HCT116 (cell line): ENCODE measurements at regions not wholly inside any gene's neighbourhood (a gene's known extent, or its start where the extent isn't known, plus 50 kb on each side); places are given as distances from the start of the nearest gene placed in this dataset.

ENCODE experiments used
- ATAC-seq: fragments of 200-7000 bp; cut with Tn5 transposase; 2 replicates; pipeline ENCODE4 v1.9.1; 2020; ENCODE audit warnings: mild to moderate bottlenecking, moderate library complexity
- BruUV-seq: library from RNA; stranded (reverse); fragments of 400-500 nt; replicated peaks from 2 replicates; lab custom pipeline; 2021; lab: Mats Ljungman, UMichigan
- CTCF ChIA-PET: fragments of 300-600 bp; sonication (Branson Sonifier 250); formaldehyde crosslinking; loops from one replicate; lab custom pipeline; 2021; ENCODE audit warnings: antibody characterized with exemption; lab: Charles Lee
- POLR2A ChIA-PET: fragments of 300-600, 350-600 bp; sonication (Branson Sonifier 250); formaldehyde crosslinking; loops from one replicate; lab custom pipeline; 2021; ENCODE audit warnings: antibody characterized with exemption; lab: Charles Lee
- RAD21 ChIA-PET, 2 experiments: fragments of 300-600 bp; sonication (Branson Sonifier 250); formaldehyde crosslinking; loops; one replicate each; lab custom pipeline; 2023; ENCODE audit warnings: low total read pairs in 2 of 2; ENCODE audit not compliant: uncharacterized antibody in 2 of 2, unreplicated experiment in 2 of 2, low non-redundant PET in 1 of 2; lab: Charles Lee
- DNase-seq: peaks from one replicate; pipeline ENCODE4 v3.0.0-alpha.2; 2010; ENCODE audit warnings: low read depth, low spot score
- H2AFZ ChIP-seq: fragments of 200-600 bp; shearing (Covaris generic), sonication (generic); 2 replicates; pipeline ENCODE4 v1.6.1; 2017; ENCODE audit warnings: low read depth, mixed run types, mixed read lengths, antibody characterized with exemption, low read length; ENCODE audit not compliant: poor library complexity, severe bottlenecking
- H3K27ac ChIP-seq: 2 replicates; pipeline ENCODE4 v1.5.1; 2012; ENCODE audit warnings: low read depth, low read length
- H3K27me3 ChIP-seq: fragments of 200-600 bp; sonication (generic); 2 replicates; pipeline ENCODE4 v1.6.1; 2016; ENCODE audit warnings: mixed run types, low read length, mixed read lengths; ENCODE audit not compliant: insufficient read depth
- H3K36me3 ChIP-seq, 2 experiments: fragments of 200-500 bp in 1 of 2; fragments of 200-600 bp in 1 of 2; sonication (Bioruptor generic) in 1 of 2; sonication (generic) in 1 of 2; 2 replicates each; pipeline versions ENCODE4 v1.5.1 to v1.6.1; 2014 to 2016; ENCODE audit warnings: low read length in 2 of 2, inconsistent platforms in 1 of 2, mixed read lengths in 1 of 2, mixed run types in 1 of 2; ENCODE audit not compliant: insufficient read depth in 2 of 2, control insufficient read depth in 1 of 2
- H3K4me1 ChIP-seq, 2 experiments: fragments of 200-600 bp in 1 of 2; sonication (generic) in 1 of 2; 2 replicates each; pipeline versions ENCODE4 v1.5.1 to v1.6.1; 2012 to 2017; ENCODE audit warnings: low read length in 2 of 2, inconsistent platforms in 1 of 2, mild to moderate bottlenecking in 1 of 2, mixed read lengths in 1 of 2, mixed run types in 1 of 2, moderate library complexity in 1 of 2; ENCODE audit not compliant: insufficient read depth in 2 of 2, control insufficient read depth in 1 of 2
- H3K4me2 ChIP-seq: fragments of 200-600 bp; sonication (generic); 2 replicates; pipeline ENCODE4 v1.6.1; 2017; ENCODE audit warnings: mixed run types, low read length, mixed read lengths
- H3K4me3 ChIP-seq, 2 experiments: fragments of 200-600 bp in 1 of 2; sonication (generic) in 1 of 2; replicated peaks in 1 of 2; 2 replicates each; pipeline ENCODE4 v1.5.1; 2011 to 2016; ENCODE audit warnings: low read length in 2 of 2, control low read depth in 1 of 2, low read depth in 1 of 2, mild to moderate bottlenecking in 1 of 2, mixed read lengths in 1 of 2, mixed run types in 1 of 2
- H3K79me2 ChIP-seq: fragments of 200-600 bp; sonication (generic); 2 replicates; pipeline ENCODE4 v1.6.1; 2017; ENCODE audit warnings: mild to moderate bottlenecking, mixed run types, low read length, moderate library complexity, mixed read lengths; ENCODE audit not compliant: insufficient read depth
- H3K9ac ChIP-seq: fragments of 200-600 bp; sonication (generic); 2 replicates; pipeline ENCODE4 v1.6.1; 2016; ENCODE audit warnings: low read length, mixed read lengths
- H3K9me2 ChIP-seq: fragments of 200-600 bp; sonication (generic), shearing (Covaris generic); 2 replicates; pipeline ENCODE4 v1.6.1; 2017; ENCODE audit warnings: mixed run types, mild to moderate bottlenecking, moderate library complexity; ENCODE audit not compliant: insufficient read depth
- H3K9me3 ChIP-seq, 2 experiments: fragments of 200-500 bp in 1 of 2; fragments of 200-600 bp in 1 of 2; sonication (Bioruptor generic) in 1 of 2; sonication (generic) in 1 of 2; 2 replicates each; pipeline ENCODE4 v1.6.1; 2014 to 2017; ENCODE audit warnings: low read length in 2 of 2, mixed read lengths in 2 of 2, inconsistent platforms in 1 of 2, low read depth in 1 of 2, mild to moderate bottlenecking in 1 of 2, mixed run types in 1 of 2, moderate library complexity in 1 of 2; ENCODE audit not compliant: control insufficient read depth in 1 of 2, insufficient read depth in 1 of 2
- H4K20me1 ChIP-seq: fragments of 200-600 bp; sonication (generic), shearing (Covaris generic); 2 replicates; pipeline ENCODE4 v1.6.1; 2017; ENCODE audit warnings: mixed run types, mild to moderate bottlenecking, moderate library complexity; ENCODE audit not compliant: insufficient read depth
- ATF3 ChIP-seq: IDR thresholded peaks from 2 replicates; pipeline ENCODE4 v1.6.1; 2012
- EGR1 ChIP-seq: IDR thresholded peaks from 2 replicates; pipeline ENCODE4 v1.6.1; 2012; ENCODE audit warnings: low read depth
- ELF1 ChIP-seq: IDR thresholded peaks from 2 replicates; pipeline ENCODE4 v1.6.1; 2012; ENCODE audit warnings: low read depth, borderline replicate concordance
- EZH2phosphoT487 ChIP-seq: fragments of 200-600 bp; IDR thresholded peaks from 2 replicates; pipeline ENCODE4 v1.6.1; 2018; ENCODE audit warnings: antibody characterized with exemption, borderline replicate concordance
- POLR2A ChIP-seq: IDR thresholded peaks from 2 replicates; pipeline ENCODE4 v1.7.0; 2011; ENCODE audit warnings: borderline replicate concordance; ENCODE audit not compliant: insufficient read depth, insufficient read length; ENCODE audit errors: extremely low read depth
- TCF7L2 ChIP-seq: IDR thresholded peaks from 2 replicates; pipeline ENCODE4 v1.7.0; 2011; ENCODE audit warnings: borderline replicate concordance, inconsistent platforms; ENCODE audit not compliant: insufficient read depth, insufficient read length; ENCODE audit errors: extremely low read depth
- ZFX ChIP-seq: fragments of 450-650 bp; IDR thresholded peaks from 2 replicates; pipeline ENCODE4 v1.6.1; 2017
- intact Hi-C: fragments of 100-400 bp; cut with micrococcal nuclease; formaldehyde crosslinking; loops from 2 replicates; pipeline ENCODE4 v1.10.0; 2022

- intact Hi-C loops, result no loop called here
- BruUV-seq, result no TSS peak
- no peak overlapping the region for H3K4me3 ChIP-seq
- no peaks in the 10 kb centered on the region for H3K36me3 ChIP-seq
- peaks cover 0 to 2% of the 10 kb centered on the region in 2 experiments; a peak in 1 of 4 replicates for H3K4me1 ChIP-seq
- ChIA-PET RAD21 (no interaction called here), POLR2A (no interaction called here), CTCF (no interaction called here)
- no peaks in the 10 kb centered on the region for H3K79me2 ChIP-seq
- ATAC-seq (no peak), DNase-seq (no peak)
- H3K9me3 ChIP-seq, result no peaks in the 10 kb centered on the region
- TF ChIP-seq ZFX (no peak), ATF3 (no peak), ELF1 (no peak), EZH2phosphoT487 (no peak)
- H3K27me3 ChIP-seq, result no peaks in the 10 kb centered on the region
- no peak overlapping the region for H3K9ac ChIP-seq
- H3K9me2 ChIP-seq, result no peaks in the 10 kb centered on the region
- H3K27ac ChIP-seq, result no peak overlapping the region
- H2AFZ ChIP-seq, result no peak overlapping the region
- H4K20me1 ChIP-seq, result no peaks in the 10 kb centered on the region
- no peak overlapping the region for H3K4me2 ChIP-seq
Measured at GRCh38 chr1:217281332-217281731, 349.6 kb downstream of the GPATCH2 start.

DNA sequence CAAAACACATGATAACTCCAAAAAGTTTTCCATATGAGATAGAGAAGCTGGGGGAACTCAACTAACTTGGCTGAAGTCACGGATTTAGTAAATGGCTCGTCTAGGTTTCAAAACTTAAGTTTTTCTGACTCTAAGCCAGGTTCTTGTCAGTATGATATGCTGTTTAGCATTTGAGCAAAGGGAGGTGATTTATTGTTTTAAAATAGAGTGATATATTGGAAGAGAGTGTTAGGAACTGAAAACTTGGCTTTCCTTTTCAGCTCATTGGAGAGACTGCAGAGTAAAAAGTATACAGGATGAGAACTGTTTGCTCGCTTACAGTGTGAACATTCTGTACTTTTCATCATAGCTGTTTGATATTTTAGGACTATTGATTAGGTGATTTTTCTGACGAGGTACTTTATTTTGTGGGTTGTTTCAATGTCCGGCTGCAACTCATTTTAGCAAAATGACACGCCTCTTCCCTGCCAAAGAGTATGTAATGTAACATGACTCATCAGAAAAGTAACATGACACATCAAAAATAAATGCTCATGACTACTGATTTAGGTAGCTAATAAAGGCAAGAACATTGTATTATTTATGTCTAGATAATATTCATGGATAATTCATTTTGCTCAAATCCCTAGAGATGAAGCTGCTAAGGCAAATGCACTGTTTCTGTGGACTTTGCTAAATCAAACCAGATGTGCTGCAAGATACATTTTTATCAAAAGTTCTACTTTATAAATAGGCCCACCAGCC lies 355.1 kb downstream of the GPATCH2 start:
- no peaks in the 10 kb centered on the region for H4K20me1 ChIP-seq
- H2AFZ ChIP-seq, result peak overlapping the region; percentile 47
- peak overlapping the region; percentile 44 for H3K4me2 ChIP-seq
- CTCF ChIA-PET, result no interaction called here
- no TSS peak for BruUV-seq
- no peaks in the 10 kb centered on the region for H3K79me2 ChIP-seq
- H3K4me3 ChIP-seq, result no peak overlapping the region
- DNase-seq, result no peak
- no peaks in the 10 kb centered on the region for H3K9me2 ChIP-seq
- RAD21 ChIA-PET, result no interaction called here
- peaks cover 0 to 17% of the 10 kb centered on the region in 2 experiments; a peak in 2 of 4 replicates for H3K4me1 ChIP-seq
- ATAC-seq, result peak; percentile 38; the same call in 1 of the 2 replicates
- H3K27ac ChIP-seq, result no peak overlapping the region
- intact Hi-C loops, result no loop called here
- H3K36me3 ChIP-seq, result no peaks in the 10 kb centered on the region
- no peaks in the 10 kb centered on the region for H3K27me3 ChIP-seq
- no peak overlapping the region for H3K9ac ChIP-seq
- TF ChIP-seq EGR1 (no peak), TCF7L2 (no peak), POLR2A (no peak)
- POLR2A ChIA-PET, result no interaction called here
- no peaks in the 10 kb centered on the region for H3K9me3 ChIP-seq
